Left ventricle myocardium superior (tissue), 1 donor: ENCODE measurements at regions not wholly inside any gene's neighbourhood (a gene's known extent, or its start where the extent isn't known, plus 50 kb on each side); places are given as distances from the start of the nearest gene placed in this dataset.
"Not testable (repeated sequence)": the region's sequence is repeated elsewhere in the genome, so short reads cannot be mapped to it uniquely, and the experiment has no call there.

Experiments
- ATAC-seq: fragments of 200-7000 bp; cut with Tn5 transposase; one replicate; pipeline ENCODE4 v1.9.1; 2020; ENCODE audit warnings: mild to moderate bottlenecking, moderate library complexity
- DNase-seq: peaks from one replicate; pipeline ENCODE4 v3.0.0-alpha.2; 2020
- intact Hi-C: fragments of 100-400 bp; cut with micrococcal nuclease; formaldehyde crosslinking; loops from one replicate; pipeline ENCODE4 v1.11.0; 2022
- donor health status: DM: no; HTN: yes; CAD: no; lungs with severe emphysema.

DNA sequence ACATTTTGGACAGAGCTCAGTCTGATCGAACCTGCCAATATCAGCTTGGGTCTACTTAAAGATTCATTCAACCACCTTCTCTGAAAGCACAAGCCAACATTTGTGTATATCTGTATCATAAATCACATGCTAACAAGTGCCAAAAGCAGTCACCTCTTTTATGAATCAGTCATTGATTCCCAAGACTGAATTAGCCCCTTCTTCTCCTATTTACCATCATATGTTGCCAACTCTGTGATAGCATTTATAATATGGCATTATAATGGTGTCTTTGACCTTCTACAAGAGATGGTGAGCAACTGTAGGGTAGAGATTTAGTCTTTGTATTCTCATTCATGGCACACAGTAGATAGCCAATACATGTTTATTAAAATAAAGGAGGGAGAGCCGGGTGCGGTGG, 61.4 kb downstream of the DDX53 start:
- ATAC-seq (no peak), DNase-seq (no peak)
- intact Hi-C loops = no loop called here

GRCh38 chrX:23062359-23062758, 62.6 kb downstream of the DDX53 start:
- intact Hi-C loops = no loop called here
- DNase-seq (no peak), ATAC-seq (no peak)

DNA sequence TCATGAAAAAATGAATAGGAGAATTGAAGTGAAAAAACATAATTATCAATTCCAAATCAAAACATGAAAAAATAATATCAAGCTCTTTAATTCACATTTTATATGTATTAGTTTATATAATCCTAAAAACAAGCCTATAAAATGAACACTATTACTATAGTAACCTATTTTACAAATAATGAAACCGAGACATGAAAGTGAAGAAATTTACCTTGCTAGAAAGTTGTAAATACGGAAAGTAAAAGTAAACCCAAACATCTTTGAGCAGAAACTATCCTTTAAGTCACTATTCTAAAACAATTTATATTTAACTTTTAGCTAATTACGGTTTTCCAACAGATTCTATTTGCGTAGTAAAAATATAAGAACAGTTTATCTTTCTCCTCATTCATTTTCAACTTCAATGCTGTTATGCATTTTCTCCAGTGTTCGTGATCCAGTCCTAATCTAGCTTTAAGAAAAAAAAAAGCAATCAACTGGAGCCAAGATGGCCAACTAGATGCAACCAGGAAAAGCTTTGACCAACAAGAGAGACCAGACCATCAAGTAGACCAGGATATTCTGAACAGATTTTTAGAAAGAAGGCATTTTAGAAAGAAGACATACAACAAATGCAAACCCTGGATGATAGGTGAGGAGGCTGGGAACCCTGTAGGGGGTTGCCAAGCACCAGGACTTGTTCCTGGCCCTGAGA, 67.0 kb downstream of the DDX53 start:
- intact Hi-C loops = no loop called here
- DNase-seq = no peak
- ATAC-seq = no peak

DNA sequence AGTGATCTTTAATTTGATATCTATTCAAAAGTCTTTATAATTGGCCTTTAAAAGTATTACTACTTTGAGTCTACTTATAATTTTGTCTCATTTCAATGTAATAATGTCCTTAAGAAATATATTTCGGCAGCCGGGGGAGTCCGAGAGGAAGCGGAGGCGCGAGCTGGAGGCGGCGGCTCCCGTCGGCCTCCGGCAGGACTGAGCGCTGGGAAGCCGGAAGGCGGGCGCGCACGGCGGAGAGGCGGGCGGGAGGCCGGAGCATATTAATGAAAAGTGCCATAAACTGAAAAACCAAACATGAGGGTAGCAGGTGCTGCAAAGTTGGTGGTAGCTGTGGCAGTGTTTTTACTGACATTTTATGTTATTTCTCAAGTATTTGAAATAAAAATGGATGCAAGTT, 75.7 kb downstream of the DDX53 start:
- ATAC-seq, DNase-seq, intact Hi-C loops: not testable (repeated sequence)

GRCh38 chrX:23079347-23079746, 79.6 kb downstream of the DDX53 start:
- DNase-seq = no peak
- intact Hi-C loops = no loop called here
- ATAC-seq = no peak

DNA sequence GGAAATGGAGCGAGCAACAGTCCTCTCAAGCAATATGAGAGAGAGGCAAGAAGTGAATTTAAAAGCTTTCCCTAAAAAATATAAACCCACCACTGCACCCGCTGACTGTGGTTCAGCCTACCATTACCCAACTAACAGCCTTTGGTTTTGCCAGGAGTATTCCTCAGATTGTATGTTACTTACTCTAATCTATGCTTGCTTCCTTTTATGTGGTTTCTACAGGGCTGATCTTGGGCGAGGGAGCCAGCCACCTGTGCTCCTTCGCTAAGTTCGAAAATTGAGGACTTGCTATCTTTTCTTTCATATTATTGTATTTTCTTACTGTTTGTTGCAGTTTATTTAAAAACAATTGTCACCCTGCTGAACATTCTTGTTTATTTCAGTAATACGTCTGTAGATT, 101.1 kb downstream of the DDX53 start:
- no peak for ATAC-seq
- intact Hi-C loops = no loop called here
- DNase-seq = no peak

DNA sequence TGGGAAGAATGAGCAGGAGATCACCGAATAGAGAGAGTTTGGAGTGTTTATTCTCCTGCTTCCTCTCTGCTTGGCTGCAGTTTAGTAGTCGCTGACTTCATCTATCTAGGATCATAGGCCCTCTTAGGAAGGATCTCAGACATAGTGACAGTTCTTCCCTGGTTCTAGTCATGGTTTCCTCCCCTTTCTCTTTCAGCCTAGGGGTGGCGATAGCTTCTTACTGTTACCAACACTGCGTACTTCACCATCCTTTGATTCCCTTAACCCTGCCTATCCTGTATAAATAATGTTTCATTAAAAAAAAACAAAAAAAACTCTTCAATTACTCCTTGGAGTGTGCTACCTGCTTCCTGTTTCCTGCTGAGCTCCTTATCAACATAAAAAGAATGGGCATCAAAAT, 103.8 kb downstream of the DDX53 start:
- DNase-seq (no peak), ATAC-seq (no peak)
- intact Hi-C loops = no loop called here

DNA sequence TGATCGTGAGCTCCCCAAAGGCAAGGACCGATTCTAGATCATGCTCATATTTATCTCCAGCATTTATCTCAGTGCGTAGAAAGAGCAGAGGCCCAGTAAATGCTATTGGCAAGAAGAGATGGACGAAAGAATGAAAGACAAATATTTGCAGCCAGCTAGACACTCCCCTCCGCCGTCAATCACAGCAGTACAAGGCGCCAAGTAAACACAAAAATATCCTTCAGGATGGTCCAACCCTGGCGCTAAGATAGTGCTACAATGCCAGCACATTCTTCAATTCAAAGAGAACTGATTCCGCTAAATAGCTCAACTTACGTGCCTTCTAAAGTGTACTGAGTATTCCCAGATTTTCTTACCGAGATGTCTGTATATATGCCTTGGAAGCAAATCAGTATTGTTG, 114.5 kb downstream of the DDX53 start:
- no peak for DNase-seq
- ATAC-seq = no peak
- intact Hi-C loops = no loop called here

DNA sequence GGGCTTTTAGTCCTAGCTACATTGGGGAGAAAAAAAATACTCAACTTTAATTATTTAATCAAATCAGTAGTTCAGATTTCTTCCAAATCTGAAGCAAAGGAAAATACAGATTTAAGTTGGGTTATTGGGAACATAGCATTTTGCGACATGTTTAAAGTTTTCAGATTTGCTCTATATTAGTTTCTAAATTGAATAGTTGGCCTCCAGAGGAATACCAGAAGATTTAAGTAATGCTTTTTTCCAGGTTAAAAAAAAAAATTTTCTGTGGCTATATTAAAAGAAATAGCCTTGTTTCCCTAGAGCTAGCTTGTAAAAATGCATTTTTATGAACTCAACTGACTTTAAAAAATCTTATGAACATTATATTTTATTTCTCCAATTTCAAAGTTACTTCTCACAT, 115.9 kb downstream of the DDX53 start:
- intact Hi-C loops = no loop called here
- ATAC-seq (no peak), DNase-seq (no peak)

GRCh38 chrX:23118163-23118562, 118.4 kb downstream of the DDX53 start:
- DNase-seq (no peak), ATAC-seq (no peak)
- intact Hi-C loops = no loop called here

- intact Hi-C loops = no loop called here
- no peak for ATAC-seq
- DNase-seq = no peak
Measured at GRCh38 chrX:23118890-23119527, 119.2 kb downstream of the DDX53 start.

- DNase-seq = no peak
- ATAC-seq = no peak
- intact Hi-C loops = no loop called here
Measured at GRCh38 chrX:23127586-23127985, 127.8 kb downstream of the DDX53 start.

DNA sequence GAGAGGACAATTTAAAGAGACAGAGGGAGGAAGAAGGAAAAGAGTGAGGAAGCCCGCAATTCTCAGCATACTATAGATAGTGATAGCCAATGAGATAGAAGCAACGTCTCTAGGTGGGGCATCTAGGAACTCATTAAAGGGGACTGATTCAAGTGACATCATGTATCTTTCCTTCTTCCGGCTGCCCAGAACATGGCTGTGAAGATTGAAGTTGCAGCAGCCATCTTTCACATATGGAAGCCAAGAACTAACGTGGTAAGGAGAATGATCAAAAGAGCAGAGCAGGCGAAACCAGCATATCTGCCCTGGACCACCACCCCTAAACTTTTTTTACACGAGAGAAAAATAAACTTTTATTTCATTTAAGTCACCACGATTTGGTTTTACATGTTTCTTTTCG, 133.8 kb downstream of the DDX53 start:
- DNase-seq (no peak), ATAC-seq (no peak)
- intact Hi-C loops = no loop called here

- intact Hi-C loops = no loop called here
- no peak for ATAC-seq
- no peak for DNase-seq
Measured at GRCh38 chrX:23134136-23134535, 134.4 kb downstream of the DDX53 start.

- intact Hi-C loops = no loop called here
- DNase-seq = no peak
Measured at GRCh38 chrX:23136816-23137215, 137.1 kb downstream of the DDX53 start.

DNA sequence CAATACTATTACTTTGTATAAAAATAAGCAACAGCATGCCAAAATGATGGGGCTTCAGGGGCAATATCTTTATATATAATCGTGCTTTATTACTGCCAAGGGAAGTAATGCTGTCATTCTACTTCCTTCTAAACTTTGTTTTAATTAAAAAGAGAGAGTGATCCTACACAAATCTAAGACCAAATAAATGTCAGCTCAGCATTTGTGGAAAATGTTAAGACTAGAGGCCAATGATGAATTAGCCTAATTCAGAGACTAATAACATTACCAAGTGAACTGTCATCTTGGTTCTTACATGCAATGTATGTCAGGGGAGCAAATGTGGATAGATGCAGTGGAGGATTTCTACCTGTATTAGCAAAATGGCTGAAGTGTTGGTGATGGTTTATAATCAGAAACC, 166.4 kb upstream of the PTCHD1 start:
- ATAC-seq (no peak), DNase-seq (no peak)
- intact Hi-C loops = no loop called here

More at GRCh38 chrX:23136816-23137215, 137.1 kb downstream of the DDX53 start:
- no peak for ATAC-seq

DNA sequence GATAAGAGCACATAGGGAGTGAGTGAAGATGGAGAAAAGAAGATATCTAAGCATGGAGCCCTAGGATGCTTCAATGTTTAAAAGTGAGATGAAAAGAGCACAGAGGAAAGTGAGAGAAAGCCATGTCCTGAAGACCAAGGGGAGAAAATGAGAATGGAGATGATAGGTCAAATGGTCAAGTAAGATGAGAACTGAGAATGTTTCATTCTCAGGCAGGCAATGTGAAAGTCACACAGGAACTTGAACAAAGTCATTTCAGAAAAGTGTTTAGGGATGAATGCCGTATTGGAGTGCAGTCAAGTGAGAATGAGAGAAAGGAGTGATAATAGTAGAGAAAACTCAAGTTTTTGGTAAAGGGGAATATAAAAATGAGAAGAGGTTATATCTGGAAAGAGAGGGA, 148.7 kb upstream of the PTCHD1 start:
- intact Hi-C loops = no loop called here
- ATAC-seq = no peak
- DNase-seq = no peak

DNA sequence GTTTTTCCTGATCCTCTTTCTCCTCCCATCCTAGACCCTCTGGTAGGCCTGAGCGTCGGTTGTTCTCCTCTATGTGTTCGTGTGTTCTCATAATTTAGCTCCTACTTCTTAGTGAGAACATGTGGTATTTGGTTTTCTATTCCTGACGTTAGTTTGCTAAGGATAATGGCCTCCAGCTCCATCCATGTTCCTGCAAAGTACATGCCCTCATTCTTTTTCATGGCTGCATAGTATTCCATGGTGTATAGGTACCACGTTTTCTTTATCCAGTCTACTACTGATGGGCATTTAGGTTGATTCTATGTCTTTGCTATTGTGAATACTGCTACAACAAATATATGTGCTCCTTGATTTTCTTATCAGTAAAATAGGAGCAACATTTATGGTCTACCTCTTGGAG, 146.8 kb upstream of the PTCHD1 start:
- ATAC-seq (no peak), DNase-seq (no peak)
- intact Hi-C loops = no loop called here

- intact Hi-C loops = no loop called here
- no peak for ATAC-seq
- no peak for DNase-seq
Measured at GRCh38 chrX:23194885-23195554, 139.6 kb upstream of the PTCHD1 start.

GRCh38 chrX:23195761-23196160, 138.9 kb upstream of the PTCHD1 start:
- intact Hi-C loops = no loop called here
- no peak for ATAC-seq
- DNase-seq = no peak

DNA sequence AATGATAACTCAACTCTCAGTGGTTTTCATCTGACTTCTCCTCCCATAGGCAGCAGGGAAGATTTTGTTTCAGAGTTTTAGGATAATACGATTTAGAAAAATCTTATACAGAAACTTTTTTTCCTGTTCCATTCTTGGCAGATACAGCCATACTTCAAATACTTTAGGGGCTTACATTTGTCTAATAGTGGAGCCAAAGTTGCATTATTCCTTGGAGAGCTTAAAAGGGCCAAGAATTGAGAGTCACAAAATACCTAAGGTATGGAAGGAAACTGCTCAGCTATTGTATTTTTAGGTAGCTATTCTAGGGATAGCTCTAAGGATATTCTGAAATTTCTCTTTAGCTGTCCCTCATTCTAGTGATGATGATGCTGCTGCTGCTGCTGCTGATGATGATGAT, 132.9 kb upstream of the PTCHD1 start:
- intact Hi-C loops = no loop called here
- ATAC-seq = no peak
- DNase-seq = no peak
